PC-9 (cell line): ENCODE measurements at regions not wholly inside any gene's neighbourhood (a gene's known extent, or its start where the extent isn't known, plus 50 kb on each side); places are given as distances from the start of the nearest gene placed in this dataset.

Experiments
- BruUV-seq: library from RNA; stranded (reverse); fragments of 400-500 nt; replicated peaks from 2 replicates; lab custom pipeline; 2021; lab: Mats Ljungman, UMichigan
- CTCF ChIA-PET: fragments of 300-600 bp; sonication (Branson Sonifier 250); formaldehyde crosslinking; loops from one replicate; lab custom pipeline; 2022; ENCODE audit warnings: antibody characterized with exemption; lab: Charles Lee
- POLR2A ChIA-PET: fragments of 300-600 bp; sonication (Branson Sonifier 250); formaldehyde crosslinking; loops from one replicate; lab custom pipeline; 2022; ENCODE audit warnings: antibody characterized with exemption; ENCODE audit not compliant: unreplicated experiment; lab: Charles Lee
- DNase-seq, 2 experiments: peaks; one replicate each; pipeline versions ENCODE4 v3.0.0 to v3.0.0-alpha.2; 2015 to 2022; ENCODE audit warnings: mixed read lengths in 1 of 2
- H2AFZ ChIP-seq: fragments of 200-600 bp; sonication (generic); 2 replicates; pipeline ENCODE4 v1.8.1; 2017; ENCODE audit warnings: antibody characterized with exemption
- H3F3A ChIP-seq: fragments of 200-600 bp; sonication (generic); 2 replicates; pipeline ENCODE4 v1.8.1; 2017; ENCODE audit warnings: antibody characterized with exemption, mild to moderate bottlenecking, low read depth; ENCODE audit not compliant: insufficient read depth
- H3K27ac ChIP-seq: fragments of 200-600 bp; sonication (generic); 2 replicates; pipeline ENCODE4 v1.6.1; 2016; ENCODE audit warnings: mixed run types
- H3K27me3 ChIP-seq: fragments of 200-600 bp; sonication (generic); 2 replicates; pipeline ENCODE4 v1.6.1; 2016; ENCODE audit warnings: low read depth, mixed run types; ENCODE audit not compliant: insufficient read depth
- H3K36me3 ChIP-seq: fragments of 200-600 bp; sonication (generic); 2 replicates; pipeline ENCODE4 v1.6.1; 2016; ENCODE audit warnings: low read depth, mixed run types
- H3K4me1 ChIP-seq: fragments of 200-600 bp; sonication (generic); replicated peaks from 2 replicates; pipeline ENCODE4 v1.6.1; 2016; ENCODE audit warnings: mixed run types; ENCODE audit not compliant: insufficient read depth
- H3K4me2 ChIP-seq: fragments of 200-600 bp; sonication (generic); 2 replicates; pipeline ENCODE4 v1.6.1; 2017; ENCODE audit warnings: mixed run types
- H3K4me3 ChIP-seq: fragments of 200-600 bp; sonication (generic); 2 replicates; pipeline ENCODE4 v1.6.1; 2016; ENCODE audit warnings: mixed run types
- H3K79me2 ChIP-seq: fragments of 200-600 bp; sonication (generic); 2 replicates; pipeline ENCODE4 v1.6.1; 2017; ENCODE audit warnings: low read depth, mixed run types
- H3K9me2 ChIP-seq: fragments of 200-600 bp; sonication (generic); 2 replicates; pipeline ENCODE4 v1.8.1; 2017; ENCODE audit warnings: mild to moderate bottlenecking; ENCODE audit not compliant: insufficient read depth
- H3K9me3 ChIP-seq: fragments of 200-600 bp; sonication (generic); 2 replicates; pipeline ENCODE4 v1.8.1; 2016; ENCODE audit warnings: low read depth; ENCODE audit not compliant: insufficient read depth
- H4K20me1 ChIP-seq: fragments of 200-600 bp; sonication (generic); 2 replicates; pipeline ENCODE4 v1.8.1; 2017; ENCODE audit not compliant: insufficient read depth
- EZH2 ChIP-seq: fragments of 200-600 bp; sonication (generic); IDR thresholded peaks from 2 replicates; pipeline ENCODE4 v1.8.0; 2017; ENCODE audit warnings: antibody characterized with exemption, low read depth
- intact Hi-C: fragments of 100-400 bp; cut with micrococcal nuclease; formaldehyde crosslinking; loops from one replicate; pipeline ENCODE4 v1.10.0; 2022; ENCODE audit not compliant: unreplicated experiment
- TF ChIP-seq, protein P1 (sequence below): fragments of 200-600 bp; sonication (generic); conservative IDR thresholded peaks from 2 replicates; pipeline ENCODE4 v1.6.1; 2017; ENCODE audit warnings: mixed run types, antibody characterized with exemption, mild to moderate bottlenecking, moderate library complexity

DNA sequence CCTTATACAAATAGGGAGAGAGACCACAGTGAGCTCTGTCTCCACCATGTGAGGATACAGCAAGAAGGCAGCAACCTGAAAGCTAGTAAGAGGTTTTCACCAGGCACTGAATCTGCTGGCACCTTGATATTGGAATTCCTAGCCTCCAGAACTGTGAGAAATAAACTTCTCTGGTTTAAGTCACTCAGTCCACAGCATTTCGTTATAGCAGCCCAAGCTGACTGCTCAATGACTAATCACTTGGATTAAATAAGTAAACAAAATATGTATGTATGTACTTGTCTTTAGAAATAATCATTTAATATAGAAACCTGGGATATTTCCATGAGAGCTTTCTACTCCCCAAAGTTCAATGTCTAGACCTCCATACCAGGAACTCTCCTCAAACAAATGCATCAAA is 162.0 kb downstream of the IMPG2 start:
- TF ChIP-seq, protein P1, sequence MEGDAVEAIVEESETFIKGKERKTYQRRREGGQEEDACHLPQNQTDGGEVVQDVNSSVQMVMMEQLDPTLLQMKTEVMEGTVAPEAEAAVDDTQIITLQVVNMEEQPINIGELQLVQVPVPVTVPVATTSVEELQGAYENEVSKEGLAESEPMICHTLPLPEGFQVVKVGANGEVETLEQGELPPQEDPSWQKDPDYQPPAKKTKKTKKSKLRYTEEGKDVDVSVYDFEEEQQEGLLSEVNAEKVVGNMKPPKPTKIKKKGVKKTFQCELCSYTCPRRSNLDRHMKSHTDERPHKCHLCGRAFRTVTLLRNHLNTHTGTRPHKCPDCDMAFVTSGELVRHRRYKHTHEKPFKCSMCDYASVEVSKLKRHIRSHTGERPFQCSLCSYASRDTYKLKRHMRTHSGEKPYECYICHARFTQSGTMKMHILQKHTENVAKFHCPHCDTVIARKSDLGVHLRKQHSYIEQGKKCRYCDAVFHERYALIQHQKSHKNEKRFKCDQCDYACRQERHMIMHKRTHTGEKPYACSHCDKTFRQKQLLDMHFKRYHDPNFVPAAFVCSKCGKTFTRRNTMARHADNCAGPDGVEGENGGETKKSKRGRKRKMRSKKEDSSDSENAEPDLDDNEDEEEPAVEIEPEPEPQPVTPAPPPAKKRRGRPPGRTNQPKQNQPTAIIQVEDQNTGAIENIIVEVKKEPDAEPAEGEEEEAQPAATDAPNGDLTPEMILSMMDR: no peak
- no peak for TF ChIP-seq EZH2
- Histone ChIP-seq H3K4me3 (no peak overlapping the region), H3F3A (no peaks in the 10 kb centered on the region), H3K9me2 (no peaks in the 10 kb centered on the region), H4K20me1 (no peaks in the 10 kb centered on the region), H3K36me3 (no peaks in the 10 kb centered on the region), H3K4me1 (no peaks in the 10 kb centered on the region), H3K4me2 (no peak overlapping the region), H3K27ac (no peak overlapping the region), H3K79me2 (no peaks in the 10 kb centered on the region), H3K9me3 (no peaks in the 10 kb centered on the region), H3K27me3 (no peaks in the 10 kb centered on the region), H2AFZ (no peak overlapping the region)
- CTCF ChIA-PET: no interaction called here
- no peak for DNase-seq
- intact Hi-C loops: no loop called here
- BruUV-seq: no TSS peak
- POLR2A ChIA-PET: no interaction called here

DNA sequence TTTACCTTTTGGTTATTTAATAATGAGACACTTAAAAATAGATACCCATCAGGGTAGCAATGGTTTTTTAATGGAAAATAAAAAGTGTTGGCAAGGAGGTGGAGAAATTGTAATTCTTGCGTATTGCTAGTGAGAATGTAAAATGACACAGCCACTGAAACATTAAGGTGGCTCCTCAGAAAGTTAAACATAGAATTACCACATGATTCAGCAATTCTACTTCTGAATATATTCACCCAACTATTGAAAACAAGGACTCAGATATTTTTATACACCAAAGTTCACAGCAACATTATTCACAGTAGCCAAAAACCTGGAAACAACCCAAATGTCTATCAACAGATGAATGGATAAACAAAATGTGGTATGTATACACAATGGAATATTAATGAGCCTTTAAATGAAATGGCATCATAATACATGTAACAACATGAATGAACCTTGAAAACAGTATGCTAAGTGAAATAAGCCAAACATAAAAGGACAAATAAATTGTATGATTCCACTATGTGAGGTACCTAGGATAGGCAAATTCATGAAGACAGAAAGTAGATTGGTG is 163.5 kb downstream of the IMPG2 start:
- CTCF ChIA-PET: interaction anchor here (0.6 kb wide), 1 partner anchor 347 kb away, joined by 5 read pairs; no protein-coding TSS in a partner anchor
- H3K9me3 ChIP-seq: no peaks in the 10 kb centered on the region
- no peaks in the 10 kb centered on the region for H4K20me1 ChIP-seq
- H3K4me1 ChIP-seq: no peaks in the 10 kb centered on the region
- H3K9me2 ChIP-seq: no peaks in the 10 kb centered on the region
- H3K79me2 ChIP-seq: no peaks in the 10 kb centered on the region
- no peak for DNase-seq
- H2AFZ ChIP-seq: no peak overlapping the region
- intact Hi-C loops: no loop called here
- no peak overlapping the region for H3K27ac ChIP-seq
- H3K27me3 ChIP-seq: no peaks in the 10 kb centered on the region
- no peak for TF ChIP-seq EZH2
- TF ChIP-seq, protein P1: no peak
- POLR2A ChIA-PET: interaction anchor here (0.6 kb wide), 1 partner anchor 225 kb away, joined by 11 read pairs; no protein-coding TSS in a partner anchor
- no peak overlapping the region for H3K4me3 ChIP-seq
- no peak overlapping the region for H3K4me2 ChIP-seq
- H3K36me3 ChIP-seq: no peaks in the 10 kb centered on the region
- BruUV-seq: no TSS peak
- no peaks in the 10 kb centered on the region for H3F3A ChIP-seq

GRCh38 chr3:101155825-101156224 is 162.6 kb upstream of the ABI3BP start:
- no peak overlapping the region for H3K27ac ChIP-seq
- H3K79me2 ChIP-seq: no peaks in the 10 kb centered on the region
- H3K27me3 ChIP-seq: no peaks in the 10 kb centered on the region
- H2AFZ ChIP-seq: no peak overlapping the region
- BruUV-seq: no TSS peak
- H3K4me2 ChIP-seq: no peak overlapping the region
- H3K9me2 ChIP-seq: no peaks in the 10 kb centered on the region
- TF ChIP-seq EZH2: no peak
- TF ChIP-seq, protein P1: no peak
- H3F3A ChIP-seq: no peaks in the 10 kb centered on the region
- H3K36me3 ChIP-seq: no peaks in the 10 kb centered on the region
- intact Hi-C loops: no loop called here
- H3K9me3 ChIP-seq: no peaks in the 10 kb centered on the region
- CTCF ChIA-PET: no interaction called here
- H3K4me1 ChIP-seq: no peaks in the 10 kb centered on the region
- no peaks in the 10 kb centered on the region for H4K20me1 ChIP-seq
- DNase-seq: no peak
- POLR2A ChIA-PET: interaction anchor here (0.6 kb wide), 2 partner anchors 8 to 123 kb away, joined by 3 to 4 read pairs; no protein-coding TSS in a partner anchor
- H3K4me3 ChIP-seq: no peak overlapping the region
